Mesenchymal stem cell (in vitro differentiated cells and primary cell): ENCODE measurements at regions not wholly inside any gene's neighbourhood (a gene's known extent, or its start where the extent isn't known, plus 50 kb on each side); places are given as distances from the start of the nearest gene placed in this dataset.

ENCODE experiments used
- DNase-seq: peaks from one replicate; pipeline ENCODE4 v3.0.0-alpha.2; 2013
- H2AFZ ChIP-seq: one replicate; pipeline ENCODE4 v1.6.1; 2013; ENCODE audit warnings: low read depth, mild to moderate bottlenecking, control low read depth, inconsistent platforms, low read length, moderate library complexity
- H2AK5ac ChIP-seq: 2 replicates; pipeline ENCODE4 v1.6.1; 2013; ENCODE audit warnings: low read length, moderate library complexity, mild to moderate bottlenecking, inconsistent platforms; ENCODE audit not compliant: severe bottlenecking
- H2BK120ac ChIP-seq: one replicate; pipeline ENCODE4 v1.6.1; 2013; ENCODE audit warnings: low read depth, mild to moderate bottlenecking, inconsistent platforms, low read length, moderate library complexity
- H2BK12ac ChIP-seq, 2 experiments: one replicate each; pipeline ENCODE4 v1.6.1; 2013; ENCODE audit warnings: inconsistent platforms in 2 of 2, low read length in 2 of 2, mild to moderate bottlenecking in 2 of 2, moderate library complexity in 2 of 2, control low read depth in 1 of 2
- H2BK15ac ChIP-seq: one replicate; pipeline ENCODE4 v1.6.1; 2013; ENCODE audit warnings: mild to moderate bottlenecking, low read depth, inconsistent platforms; ENCODE audit not compliant: poor library complexity, severe bottlenecking
- H2BK5ac ChIP-seq: 2 replicates; pipeline ENCODE4 v1.6.1; 2013; ENCODE audit warnings: low read depth, mild to moderate bottlenecking, low read length, control low read depth, inconsistent platforms; ENCODE audit not compliant: poor library complexity, severe bottlenecking
- H3K14ac ChIP-seq, 2 experiments: one replicate each; pipeline ENCODE4 v1.6.1; 2013; ENCODE audit warnings: inconsistent platforms in 2 of 2, low read length in 2 of 2, control low read depth in 1 of 2, mild to moderate bottlenecking in 1 of 2, moderate library complexity in 1 of 2
- H3K18ac ChIP-seq, 2 experiments: one replicate each; pipeline ENCODE4 v1.6.1; 2013; ENCODE audit warnings: inconsistent platforms in 2 of 2, low read length in 2 of 2, control low read depth in 1 of 2, low read depth in 1 of 2, mild to moderate bottlenecking in 1 of 2
- H3K23ac ChIP-seq, 2 experiments: one replicate each; pipeline ENCODE4 v1.6.1; 2013; ENCODE audit warnings: inconsistent platforms in 2 of 2, low read length in 2 of 2, mild to moderate bottlenecking in 2 of 2, moderate library complexity in 2 of 2, control low read depth in 1 of 2
- H3K27ac ChIP-seq: 2 replicates; pipeline ENCODE4 v1.5.1; 2013; ENCODE audit warnings: mild to moderate bottlenecking, moderate library complexity, low read length, control low read depth, inconsistent platforms; ENCODE audit not compliant: poor library complexity, severe bottlenecking
- H3K27me3 ChIP-seq, 2 experiments: 2 replicates each; pipeline versions ENCODE4 v1.6.1 to v1.7.0; 2013; ENCODE audit warnings: low read length in 2 of 2, mild to moderate bottlenecking in 2 of 2, moderate library complexity in 2 of 2, control low read depth in 1 of 2, inconsistent platforms in 1 of 2; ENCODE audit not compliant: control insufficient read depth in 1 of 2, insufficient read depth in 1 of 2
- H3K36me3 ChIP-seq, 2 experiments: 2 replicates each; pipeline versions ENCODE4 v1.6.1 to v1.7.0; 2013; ENCODE audit warnings: low read length in 2 of 2, control low read depth in 1 of 2, inconsistent platforms in 1 of 2, low read depth in 1 of 2, mild to moderate bottlenecking in 1 of 2; ENCODE audit not compliant: insufficient read depth in 2 of 2, control insufficient read depth in 1 of 2
- H3K4ac ChIP-seq, 2 experiments: one replicate each; pipeline ENCODE4 v1.6.1; 2013; ENCODE audit warnings: inconsistent platforms in 2 of 2, low read length in 2 of 2, mild to moderate bottlenecking in 2 of 2, moderate library complexity in 2 of 2, control low read depth in 1 of 2, low read depth in 1 of 2
- H3K4me1 ChIP-seq: 2 replicates; pipeline ENCODE4 v1.6.1; 2013; ENCODE audit warnings: low read depth, low read length, control low read depth; ENCODE audit not compliant: control insufficient read depth, insufficient read depth
- H3K4me2 ChIP-seq: 2 replicates; pipeline ENCODE4 v1.6.1; 2013; ENCODE audit warnings: low read length, mild to moderate bottlenecking, inconsistent platforms; ENCODE audit not compliant: poor library complexity, severe bottlenecking
- H3K4me3 ChIP-seq, 2 experiments: 2 replicates each; pipeline versions ENCODE4 v1.5.1 to v1.7.0; 2013; ENCODE audit warnings: low read length in 2 of 2, mild to moderate bottlenecking in 2 of 2, control low read depth in 1 of 2, low read depth in 1 of 2; ENCODE audit not compliant: insufficient read depth in 1 of 2
- H3K79me1 ChIP-seq: replicated peaks from 2 replicates; pipeline ENCODE4 v1.6.1; 2013; ENCODE audit warnings: mild to moderate bottlenecking, control low read depth, low read length, inconsistent platforms; ENCODE audit not compliant: poor library complexity, severe bottlenecking
- H3K9ac ChIP-seq: 2 replicates; pipeline ENCODE4 v1.7.0; 2013; ENCODE audit warnings: mild to moderate bottlenecking, low read length, moderate library complexity
- H3K9me3 ChIP-seq: 2 replicates; pipeline ENCODE4 v1.7.0; 2013; ENCODE audit warnings: mild to moderate bottlenecking, low read length; ENCODE audit not compliant: control insufficient read depth
- H4K8ac ChIP-seq: one replicate; pipeline ENCODE4 v1.6.1; 2013; ENCODE audit warnings: inconsistent platforms, mild to moderate bottlenecking, low read length, moderate library complexity
- H4K91ac ChIP-seq: one replicate; pipeline ENCODE4 v1.6.1; 2013; ENCODE audit warnings: mild to moderate bottlenecking, low read length, inconsistent platforms
- WGBS: methylation state at CpG from one replicate; pipeline ENCODE4 v1.1.7; 2013; ENCODE audit warnings: mixed read lengths; 5-methylcytosine and 5-hydroxymethylcytosine counted together

- no peak overlapping the region for H2BK15ac ChIP-seq
- H3K4me2 ChIP-seq = no peak overlapping the region
- H3K27ac ChIP-seq = no peak overlapping the region
- no peak overlapping the region for H2AK5ac ChIP-seq
- no peak overlapping the region for H3K4ac ChIP-seq
- no peak overlapping the region for H3K18ac ChIP-seq
- no peak overlapping the region for H2BK12ac ChIP-seq
- H3K23ac ChIP-seq = no peak overlapping the region
- no peak overlapping the region for H3K4me3 ChIP-seq
- no peak overlapping the region for H2BK5ac ChIP-seq
- H4K8ac ChIP-seq = no peak overlapping the region
- no peaks in the 10 kb centered on the region for H3K27me3 ChIP-seq
- H3K36me3 ChIP-seq = peaks cover 0 to 3% of the 10 kb centered on the region in 2 experiments
- H4K91ac ChIP-seq = no peak overlapping the region
- peaks cover 9% of the 10 kb centered on the region for H3K9me3 ChIP-seq
- H3K79me1 ChIP-seq = no peaks in the 10 kb centered on the region
- no peak overlapping the region for H3K9ac ChIP-seq
- H3K4me1 ChIP-seq = no peaks in the 10 kb centered on the region
- WGBS = 96% methylated on average over 6 of the region's 6 CpGs
- H2BK120ac ChIP-seq = no peak overlapping the region
- H3K14ac ChIP-seq = no peak overlapping the region
- DNase-seq = no peak
- no peak overlapping the region for H2AFZ ChIP-seq
These were observed 153.0 kb downstream of the ATOH1 start for GRCh38 chr4:93981594-93981993.

DNA sequence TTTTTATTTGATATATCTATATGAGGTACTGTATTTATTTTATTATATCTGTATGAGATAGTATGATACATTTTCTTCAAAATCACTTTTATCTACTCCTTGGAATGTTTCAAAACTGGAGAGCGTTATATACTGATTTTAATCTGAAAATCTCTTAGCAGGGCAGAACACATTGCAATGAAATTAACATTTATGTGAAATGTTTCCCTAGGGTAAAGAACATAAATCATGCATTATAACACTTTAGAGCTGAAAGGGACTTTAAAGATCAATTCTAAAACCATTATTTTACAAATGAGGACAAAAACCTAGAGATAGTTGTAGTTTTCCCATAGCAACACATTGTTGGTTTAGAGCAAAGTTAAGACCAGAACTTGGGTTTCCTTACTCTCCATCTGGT is 153.7 kb downstream of the ATOH1 start:
- no peak for DNase-seq
- WGBS = no CpG with 5 or more reads among the region's 1 CpG
- H2BK120ac ChIP-seq = no peak overlapping the region
- no peak overlapping the region for H4K8ac ChIP-seq
- H3K4me2 ChIP-seq = no peak overlapping the region
- no peak overlapping the region for H3K4me3 ChIP-seq
- no peak overlapping the region for H2BK15ac ChIP-seq
- peaks cover 14% of the 10 kb centered on the region for H3K9me3 ChIP-seq
- H3K14ac ChIP-seq = no peak overlapping the region
- no peaks in the 10 kb centered on the region for H3K79me1 ChIP-seq
- H3K36me3 ChIP-seq = peaks cover 0 to 3% of the 10 kb centered on the region in 2 experiments
- no peak overlapping the region for H3K9ac ChIP-seq
- no peak overlapping the region for H3K18ac ChIP-seq
- H2BK5ac ChIP-seq = no peak overlapping the region
- no peak overlapping the region for H3K4ac ChIP-seq
- no peak overlapping the region for H3K23ac ChIP-seq
- no peaks in the 10 kb centered on the region for H3K27me3 ChIP-seq
- no peak overlapping the region for H2AFZ ChIP-seq
- no peak overlapping the region for H3K27ac ChIP-seq
- no peak overlapping the region for H2AK5ac ChIP-seq
- no peak overlapping the region for H2BK12ac ChIP-seq
- no peak overlapping the region for H4K91ac ChIP-seq
- H3K4me1 ChIP-seq = no peaks in the 10 kb centered on the region

GRCh38 chr4:93983140-93983539 is 154.6 kb downstream of the ATOH1 start:
- H2AK5ac ChIP-seq = no peak overlapping the region
- no peaks in the 10 kb centered on the region for H3K27me3 ChIP-seq
- H4K8ac ChIP-seq = no peak overlapping the region
- no peak overlapping the region for H3K27ac ChIP-seq
- no peak overlapping the region for H3K23ac ChIP-seq
- no peaks in the 10 kb centered on the region for H3K79me1 ChIP-seq
- H3K14ac ChIP-seq = no peak overlapping the region
- no peak overlapping the region for H3K4me3 ChIP-seq
- no peak overlapping the region for H2BK120ac ChIP-seq
- no peak overlapping the region for H2BK15ac ChIP-seq
- peaks cover 9% of the 10 kb centered on the region for H3K9me3 ChIP-seq
- no peak overlapping the region for H2BK12ac ChIP-seq
- H3K4me2 ChIP-seq = no peak overlapping the region
- no peak overlapping the region for H3K9ac ChIP-seq
- H2BK5ac ChIP-seq = no peak overlapping the region
- no peak overlapping the region for H3K18ac ChIP-seq
- no peak overlapping the region for H2AFZ ChIP-seq
- DNase-seq = no peak
- H3K36me3 ChIP-seq = no peaks in the 10 kb centered on the region
- 70% methylated on average over 3 of the region's 3 CpGs for WGBS
- H3K4me1 ChIP-seq = no peaks in the 10 kb centered on the region
- no peak overlapping the region for H3K4ac ChIP-seq
- no peak overlapping the region for H4K91ac ChIP-seq

GRCh38 chr4:93994175-93994994 is 165.8 kb downstream of the ATOH1 start:
- H2BK12ac ChIP-seq = no peak overlapping the region
- 75% methylated on average over 4 of the region's 5 CpGs for WGBS

More at GRCh38 chr4:93994175-93994994, 165.8 kb downstream of the ATOH1 start:
- H3K14ac ChIP-seq = no peak overlapping the region
- H3K79me1 ChIP-seq = no peaks in the 10 kb centered on the region
- DNase-seq = no peak
- H3K9me3 ChIP-seq = no peaks in the 10 kb centered on the region
- H3K4me1 ChIP-seq = no peaks in the 10 kb centered on the region
- no peak overlapping the region for H2AK5ac ChIP-seq
- H2BK15ac ChIP-seq = no peak overlapping the region
- H3K23ac ChIP-seq = no peak overlapping the region
- H2BK5ac ChIP-seq = no peak overlapping the region
- H4K8ac ChIP-seq = no peak overlapping the region
- no peak overlapping the region for H3K4me3 ChIP-seq
- H3K4me2 ChIP-seq = no peak overlapping the region
- no peak overlapping the region for H3K9ac ChIP-seq
- no peaks in the 10 kb centered on the region for H3K36me3 ChIP-seq
- H3K27me3 ChIP-seq = no peaks in the 10 kb centered on the region
- no peak overlapping the region for H2AFZ ChIP-seq
- no peak overlapping the region for H3K18ac ChIP-seq
- no peak overlapping the region for H3K4ac ChIP-seq
- no peak overlapping the region for H3K27ac ChIP-seq
- H2BK120ac ChIP-seq = no peak overlapping the region
- no peak overlapping the region for H4K91ac ChIP-seq
